OCI-LY1 (cell line): ENCODE measurements at regions not wholly inside any gene's neighbourhood (a gene's known extent, or its start where the extent isn't known, plus 50 kb on each side); places are given as distances from the start of the nearest gene placed in this dataset.

Experiments
- EZH2 ChIP-seq: fragments of 200-600 bp; sonication (generic), shearing (Covaris generic); IDR thresholded peaks from 2 replicates; pipeline ENCODE4 v1.8.0; 2017; ENCODE audit warnings: borderline replicate concordance, mixed run types, mild to moderate bottlenecking, antibody characterized with exemption, low read length, moderate library complexity, mixed read lengths
- TF ChIP-seq, protein P1 (sequence below): fragments of 200-600 bp; sonication (generic), shearing (Covaris generic); IDR thresholded peaks from 2 replicates; pipeline ENCODE4 v1.5.1; 2017; ENCODE audit warnings: mild to moderate bottlenecking, antibody characterized with exemption, low read length, moderate library complexity, mixed read lengths

DNA sequence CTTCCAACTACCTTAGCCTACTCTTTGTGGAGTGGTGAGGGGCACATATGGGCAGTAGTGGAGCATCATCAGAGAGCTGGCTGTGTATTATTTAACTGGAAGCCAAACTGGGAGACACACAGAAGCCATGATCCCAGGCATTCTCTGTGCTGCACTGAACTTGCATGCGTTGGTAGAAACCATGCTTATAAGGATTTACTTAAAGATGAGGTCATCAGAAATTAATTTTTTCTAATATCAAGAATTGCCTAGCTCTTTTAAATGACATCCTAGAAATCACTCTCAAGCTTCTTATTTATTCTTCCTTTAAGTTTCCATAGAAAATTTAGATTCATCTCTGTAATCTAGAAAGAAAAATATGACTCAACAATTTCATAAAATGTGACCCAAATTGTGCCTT lies 136.2 kb downstream of the KCNK1 start:
- TF ChIP-seq, protein P1, sequence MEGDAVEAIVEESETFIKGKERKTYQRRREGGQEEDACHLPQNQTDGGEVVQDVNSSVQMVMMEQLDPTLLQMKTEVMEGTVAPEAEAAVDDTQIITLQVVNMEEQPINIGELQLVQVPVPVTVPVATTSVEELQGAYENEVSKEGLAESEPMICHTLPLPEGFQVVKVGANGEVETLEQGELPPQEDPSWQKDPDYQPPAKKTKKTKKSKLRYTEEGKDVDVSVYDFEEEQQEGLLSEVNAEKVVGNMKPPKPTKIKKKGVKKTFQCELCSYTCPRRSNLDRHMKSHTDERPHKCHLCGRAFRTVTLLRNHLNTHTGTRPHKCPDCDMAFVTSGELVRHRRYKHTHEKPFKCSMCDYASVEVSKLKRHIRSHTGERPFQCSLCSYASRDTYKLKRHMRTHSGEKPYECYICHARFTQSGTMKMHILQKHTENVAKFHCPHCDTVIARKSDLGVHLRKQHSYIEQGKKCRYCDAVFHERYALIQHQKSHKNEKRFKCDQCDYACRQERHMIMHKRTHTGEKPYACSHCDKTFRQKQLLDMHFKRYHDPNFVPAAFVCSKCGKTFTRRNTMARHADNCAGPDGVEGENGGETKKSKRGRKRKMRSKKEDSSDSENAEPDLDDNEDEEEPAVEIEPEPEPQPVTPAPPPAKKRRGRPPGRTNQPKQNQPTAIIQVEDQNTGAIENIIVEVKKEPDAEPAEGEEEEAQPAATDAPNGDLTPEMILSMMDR: no peak
- TF ChIP-seq EZH2: no peak
